WTC11 (cell line): ENCODE measurements at regions not wholly inside any gene's neighbourhood (a gene's known extent, or its start where the extent isn't known, plus 50 kb on each side); places are given as distances from the start of the nearest gene placed in this dataset.
"Not testable (repeated sequence)": the region's sequence is repeated elsewhere in the genome, so short reads cannot be mapped to it uniquely, and the experiment has no call there.

ENCODE experiments used
- ATAC-seq: fragments of 200-7000 bp; cut with Tn5 transposase; 2 replicates; pipeline ENCODE4 v1.10.0; 2021; ENCODE audit warnings: mild to moderate bottlenecking, moderate library complexity
- CTCF ChIA-PET: fragments of 300-600 bp; sonication (Branson Sonifier 250); formaldehyde crosslinking; loops from one replicate; lab custom pipeline; 2021; ENCODE audit warnings: antibody characterized with exemption; lab: Charles Lee
- POLR2A ChIA-PET: fragments of 350-600 bp; sonication (Branson Sonifier 250); formaldehyde crosslinking; loops from one replicate; lab custom pipeline; 2021; ENCODE audit warnings: antibody characterized with exemption; lab: Charles Lee
- DNase-seq: peaks from one replicate; pipeline ENCODE4 v3.0.0; 2021; ENCODE audit warnings: low spot score
- H3K27ac Mint-ChIP-seq: 2 replicates; pipeline ENCODE4 v1.8.0; 2021; ENCODE audit warnings: mixed read lengths
- H3K27me3 Mint-ChIP-seq: 2 replicates; pipeline ENCODE4 v1.8.0; 2021; ENCODE audit warnings: low read depth, mild to moderate bottlenecking, moderate library complexity, mixed read lengths
- H3K36me3 Mint-ChIP-seq: 2 replicates; pipeline ENCODE4 v1.8.0; 2021; ENCODE audit warnings: mixed read lengths
- H3K4me1 Mint-ChIP-seq: 2 replicates; pipeline ENCODE4 v1.8.0; 2022; ENCODE audit warnings: mixed read lengths
- H3K4me3 Mint-ChIP-seq: 2 replicates; pipeline ENCODE4 v1.8.0; 2021; ENCODE audit warnings: mild to moderate bottlenecking, moderate library complexity, mixed read lengths
- H3K9me3 Mint-ChIP-seq: 2 replicates; pipeline ENCODE4 v1.8.0; 2021; ENCODE audit warnings: mixed read lengths
- ATF1 ChIP-seq: sonication (generic); formaldehyde crosslinking; IDR thresholded peaks from 2 replicates; pipeline ENCODE4 v1.8.1; 2023; ENCODE audit warnings: mild to moderate bottlenecking, moderate library complexity, missing genetic modification reagents
- ELF4 ChIP-seq: sonication (generic); formaldehyde crosslinking; IDR thresholded peaks from 2 replicates; pipeline ENCODE4 v1.8.1; 2022; ENCODE audit warnings: low read depth, mild to moderate bottlenecking, moderate library complexity, missing genetic modification reagents
- ETV6 ChIP-seq: sonication (generic); formaldehyde crosslinking; IDR thresholded peaks from 2 replicates; pipeline ENCODE4 v1.8.1; 2022; ENCODE audit warnings: mild to moderate bottlenecking, missing genetic modification reagents
- GABPB1 ChIP-seq: sonication (generic); formaldehyde crosslinking; IDR thresholded peaks from 2 replicates; pipeline ENCODE4 v1.8.1; 2023; ENCODE audit warnings: mild to moderate bottlenecking, missing genetic modification reagents
- MYBL2 ChIP-seq: sonication (generic); formaldehyde crosslinking; IDR thresholded peaks from 2 replicates; pipeline ENCODE4 v1.8.1; 2023; ENCODE audit warnings: mild to moderate bottlenecking, moderate library complexity, missing genetic modification reagents
- NFE2L1 ChIP-seq: sonication (generic); formaldehyde crosslinking; IDR thresholded peaks from 2 replicates; pipeline ENCODE4 v1.8.1; 2023; ENCODE audit warnings: missing genetic modification reagents
- NFYB ChIP-seq: sonication (generic); formaldehyde crosslinking; conservative IDR thresholded peaks from 2 replicates; pipeline ENCODE4 v1.8.0; 2022; ENCODE audit warnings: low read depth, missing genetic modification reagents
- ZNF219 ChIP-seq: sonication (generic); formaldehyde crosslinking; IDR thresholded peaks from 2 replicates; pipeline ENCODE4 v1.8.0; 2023; ENCODE audit warnings: missing genetic modification reagents, mild to moderate bottlenecking, borderline replicate concordance
- ZNF232 ChIP-seq: sonication (generic); formaldehyde crosslinking; IDR thresholded peaks from 2 replicates; pipeline ENCODE4 v1.8.0; 2022; ENCODE audit warnings: mild to moderate bottlenecking, missing genetic modification reagents
- ZNF671 ChIP-seq: fragments of 250-450 bp; sonication (Bioruptor Pico); IDR thresholded peaks from 2 replicates; pipeline ENCODE4 v1.8.0; 2021; ENCODE audit warnings: mild to moderate bottlenecking
- TF ChIP-seq, protein P1 (sequence below): sonication (generic); formaldehyde crosslinking; IDR thresholded peaks from 2 replicates; pipeline ENCODE4 v1.8.0; 2023; ENCODE audit warnings: missing genetic modification reagents
- TF ChIP-seq, protein P2 (sequence below): fragments of 250-450 bp; sonication (Bioruptor Pico); IDR thresholded peaks from 2 replicates; pipeline ENCODE4 v1.9.0; 2021; ENCODE audit warnings: mild to moderate bottlenecking, borderline replicate concordance

- H3K4me3 Mint-ChIP-seq, result no peak overlapping the region
- peaks cover 34% of the 10 kb centered on the region for H3K4me1 Mint-ChIP-seq
- TF ChIP-seq NFE2L1 (CRISPR knock-in tag), result no peak
- no peak for TF ChIP-seq ZNF232 (CRISPR knock-in tag)
- TF ChIP-seq ELF4 (CRISPR knock-in tag), result no peak
- no peak for TF ChIP-seq ZNF671 (CRISPR knock-in tag)
- TF ChIP-seq MYBL2 (CRISPR knock-in tag), result no peak
- TF ChIP-seq ATF1 (CRISPR knock-in tag), result no peak
- TF ChIP-seq, protein P1, sequence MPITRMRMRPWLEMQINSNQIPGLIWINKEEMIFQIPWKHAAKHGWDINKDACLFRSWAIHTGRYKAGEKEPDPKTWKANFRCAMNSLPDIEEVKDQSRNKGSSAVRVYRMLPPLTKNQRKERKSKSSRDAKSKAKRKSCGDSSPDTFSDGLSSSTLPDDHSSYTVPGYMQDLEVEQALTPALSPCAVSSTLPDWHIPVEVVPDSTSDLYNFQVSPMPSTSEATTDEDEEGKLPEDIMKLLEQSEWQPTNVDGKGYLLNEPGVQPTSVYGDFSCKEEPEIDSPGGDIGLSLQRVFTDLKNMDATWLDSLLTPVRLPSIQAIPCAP (CRISPR knock-in tag), result no peak
- TF ChIP-seq, protein P2, sequence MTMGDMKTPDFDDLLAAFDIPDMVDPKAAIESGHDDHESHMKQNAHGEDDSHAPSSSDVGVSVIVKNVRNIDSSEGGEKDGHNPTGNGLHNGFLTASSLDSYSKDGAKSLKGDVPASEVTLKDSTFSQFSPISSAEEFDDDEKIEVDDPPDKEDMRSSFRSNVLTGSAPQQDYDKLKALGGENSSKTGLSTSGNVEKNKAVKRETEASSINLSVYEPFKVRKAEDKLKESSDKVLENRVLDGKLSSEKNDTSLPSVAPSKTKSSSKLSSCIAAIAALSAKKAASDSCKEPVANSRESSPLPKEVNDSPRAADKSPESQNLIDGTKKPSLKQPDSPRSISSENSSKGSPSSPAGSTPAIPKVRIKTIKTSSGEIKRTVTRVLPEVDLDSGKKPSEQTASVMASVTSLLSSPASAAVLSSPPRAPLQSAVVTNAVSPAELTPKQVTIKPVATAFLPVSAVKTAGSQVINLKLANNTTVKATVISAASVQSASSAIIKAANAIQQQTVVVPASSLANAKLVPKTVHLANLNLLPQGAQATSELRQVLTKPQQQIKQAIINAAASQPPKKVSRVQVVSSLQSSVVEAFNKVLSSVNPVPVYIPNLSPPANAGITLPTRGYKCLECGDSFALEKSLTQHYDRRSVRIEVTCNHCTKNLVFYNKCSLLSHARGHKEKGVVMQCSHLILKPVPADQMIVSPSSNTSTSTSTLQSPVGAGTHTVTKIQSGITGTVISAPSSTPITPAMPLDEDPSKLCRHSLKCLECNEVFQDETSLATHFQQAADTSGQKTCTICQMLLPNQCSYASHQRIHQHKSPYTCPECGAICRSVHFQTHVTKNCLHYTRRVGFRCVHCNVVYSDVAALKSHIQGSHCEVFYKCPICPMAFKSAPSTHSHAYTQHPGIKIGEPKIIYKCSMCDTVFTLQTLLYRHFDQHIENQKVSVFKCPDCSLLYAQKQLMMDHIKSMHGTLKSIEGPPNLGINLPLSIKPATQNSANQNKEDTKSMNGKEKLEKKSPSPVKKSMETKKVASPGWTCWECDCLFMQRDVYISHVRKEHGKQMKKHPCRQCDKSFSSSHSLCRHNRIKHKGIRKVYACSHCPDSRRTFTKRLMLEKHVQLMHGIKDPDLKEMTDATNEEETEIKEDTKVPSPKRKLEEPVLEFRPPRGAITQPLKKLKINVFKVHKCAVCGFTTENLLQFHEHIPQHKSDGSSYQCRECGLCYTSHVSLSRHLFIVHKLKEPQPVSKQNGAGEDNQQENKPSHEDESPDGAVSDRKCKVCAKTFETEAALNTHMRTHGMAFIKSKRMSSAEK, result no peak
- TF ChIP-seq ETV6 (CRISPR knock-in tag), result no peak
- TF ChIP-seq NFYB (CRISPR knock-in tag), result no peak
- no peak for TF ChIP-seq ZNF219 (CRISPR knock-in tag)
- H3K36me3 Mint-ChIP-seq, result no peaks in the 10 kb centered on the region
- DNase-seq (no peak), ATAC-seq (no peak)
- POLR2A ChIA-PET, result no interaction called here
- peaks cover 7% of the 10 kb centered on the region; the same call in 1 of the 2 replicates for H3K27me3 Mint-ChIP-seq
- CTCF ChIA-PET, result interaction anchor here (0.6 to 3.5 kb wide), 2 partner anchors 93 kb away, joined by 3 to 14 read pairs; no protein-coding TSS in a partner anchor
- peaks cover 12% of the 10 kb centered on the region; the same call in 1 of the 2 replicates for H3K9me3 Mint-ChIP-seq
- no peak overlapping the region for H3K27ac Mint-ChIP-seq
Observed at GRCh38 chr15:70374096-70374495, 276.4 kb upstream of the TLE3 start.

GRCh38 chr15:70373439-70373838 lies 275.7 kb upstream of the TLE3 start:
- DNase-seq, ATAC-seq, H3K4me3 Mint-ChIP-seq, H3K27ac Mint-ChIP-seq, H3K36me3 Mint-ChIP-seq, H3K27me3 Mint-ChIP-seq, POLR2A ChIA-PET: not testable (repeated sequence)
- Mint-ChIP-seq H3K9me3 (peaks cover 12% of the 10 kb centered on the region; the same call in 1 of the 2 replicates), H3K4me1 (peaks cover 29% of the 10 kb centered on the region)
- CTCF ChIA-PET, result interaction anchor here (0.6 kb wide), 1 partner anchor 94 kb away, joined by 3 read pairs; no protein-coding TSS in a partner anchor

DNA sequence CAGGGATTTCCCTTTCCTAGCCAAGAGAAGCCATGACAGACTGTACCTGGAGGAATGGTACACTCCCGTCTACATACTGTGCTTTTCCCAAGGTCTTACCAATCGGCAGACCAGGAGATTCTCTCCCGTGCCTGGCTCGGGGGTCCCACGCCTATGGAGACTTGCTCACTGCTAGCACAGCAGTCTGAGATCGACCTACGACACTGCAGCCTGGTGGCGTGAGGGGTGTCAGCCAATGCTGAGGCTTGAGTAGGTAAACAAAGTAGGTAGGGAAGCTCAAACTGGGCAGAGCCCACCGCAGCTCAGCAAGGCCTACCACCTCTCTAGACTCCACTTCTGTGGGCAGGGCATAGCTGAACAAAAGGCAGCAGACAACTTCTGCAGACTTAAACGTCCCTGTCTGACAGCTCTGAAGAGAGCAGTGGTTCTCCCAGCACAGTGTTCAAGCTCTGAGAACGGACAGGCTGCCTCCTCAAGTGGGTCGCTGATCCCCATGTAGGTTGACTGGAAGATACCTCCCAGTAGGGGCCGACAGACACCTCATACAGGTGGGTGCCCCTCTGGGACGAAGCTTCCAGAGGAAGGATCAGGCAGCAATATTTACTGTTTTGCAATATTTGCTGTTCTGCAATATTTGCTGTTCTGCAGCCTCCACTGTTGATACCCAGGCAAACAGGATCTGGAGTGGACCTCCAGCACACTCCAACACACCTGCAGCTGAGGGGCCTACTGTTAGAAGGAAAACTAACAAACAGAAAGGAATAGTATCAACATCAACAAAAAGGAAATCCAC lies 270.4 kb upstream of the TLE3 start:
- H3K27ac Mint-ChIP-seq, ATAC-seq, DNase-seq, POLR2A ChIA-PET, H3K27me3 Mint-ChIP-seq, H3K4me1 Mint-ChIP-seq, H3K36me3 Mint-ChIP-seq, H3K4me3 Mint-ChIP-seq: not testable (repeated sequence)
- peak; percentile 76 for TF ChIP-seq GABPB1 (CRISPR knock-in tag)
- CTCF ChIA-PET, result interaction anchor here (0.9 to 1.6 kb wide), 2 partner anchors 91 to 136 kb away, joined by 3 read pairs; no protein-coding TSS in a partner anchor
- peaks cover 12% of the 10 kb centered on the region for H3K9me3 Mint-ChIP-seq

GRCh38 chr15:70364023-70364422 lies 266.3 kb upstream of the TLE3 start:
- H3K36me3 Mint-ChIP-seq, H3K4me3 Mint-ChIP-seq, H3K9me3 Mint-ChIP-seq, H3K27me3 Mint-ChIP-seq, H3K27ac Mint-ChIP-seq, POLR2A ChIA-PET, DNase-seq, H3K4me1 Mint-ChIP-seq, ATAC-seq: not testable (repeated sequence)
- CTCF ChIA-PET, result interaction anchor here (1.1 to 2.2 kb wide), 4 partner anchors 10 to 105 kb away, joined by 3 to 12 read pairs (median 6); no protein-coding TSS in a partner anchor
